Muscle of arm (tissue), 1 donor: ENCODE measurements at regions not wholly inside any gene's neighbourhood (a gene's known extent, or its start where the extent isn't known, plus 50 kb on each side); places are given as distances from the start of the nearest gene placed in this dataset.

ENCODE experiments used
- DNase-seq: peaks from one replicate; pipeline ENCODE4 v3.0.0-alpha.2; 2013

- no peak for DNase-seq
These were observed 56.4 kb upstream of the USP44 start for GRCh38 chr12:95607642-95608041.

DNA sequence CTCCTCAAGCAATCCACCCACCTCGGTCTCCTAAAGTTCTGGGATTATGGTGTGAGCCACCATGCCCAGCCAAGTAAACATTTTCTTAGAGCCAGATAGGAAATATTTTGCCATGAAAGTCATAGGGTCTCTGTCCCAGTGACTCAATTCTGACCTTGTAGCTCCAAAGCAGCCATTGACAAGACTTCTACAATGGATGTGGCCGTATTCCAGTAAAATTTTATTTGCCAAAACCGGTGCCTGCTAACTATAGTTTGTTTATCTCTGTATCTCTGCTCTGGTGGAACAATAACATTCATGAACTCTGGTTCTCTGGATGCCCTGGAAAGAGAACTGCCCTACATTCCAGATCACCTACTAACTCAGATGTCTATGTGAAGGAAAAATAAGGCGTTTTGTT lies 54.6 kb upstream of the USP44 start:
- DNase-seq: no peak

DNA sequence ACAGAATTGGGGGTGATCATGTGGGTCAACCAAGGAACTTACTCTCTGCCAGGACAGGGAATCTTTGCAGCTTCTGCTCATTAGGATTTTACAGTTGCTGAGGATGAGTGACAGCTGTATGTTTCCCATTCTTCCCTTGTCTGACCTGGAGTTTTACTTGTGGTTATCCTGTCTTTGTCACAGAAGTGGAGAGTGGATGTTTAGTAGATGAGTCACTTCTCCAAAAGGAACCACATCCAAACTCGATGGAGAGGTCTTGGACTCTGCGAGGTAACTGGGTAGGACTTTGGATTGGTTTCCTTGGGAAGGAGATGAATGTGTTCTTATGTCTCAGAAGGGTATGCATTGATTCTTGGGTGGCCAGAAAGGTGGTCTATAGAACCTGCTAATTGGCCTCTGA lies 53.8 kb upstream of the USP44 start:
- no peak for DNase-seq

GRCh38 chr12:95603351-95604145 lies 52.3 kb upstream of the USP44 start:
- no peak for DNase-seq

GRCh38 chr12:95601091-95601961 lies 50.0 kb upstream of the USP44 start:
- DNase-seq: peak; percentile 75
